PC-3 (cell line): ENCODE measurements at regions not wholly inside any gene's neighbourhood (a gene's known extent, or its start where the extent isn't known, plus 50 kb on each side); places are given as distances from the start of the nearest gene placed in this dataset.

Experiments used
- ATAC-seq: fragments of 200-7000 bp; cut with Tn5 transposase; 2 replicates; pipeline ENCODE4 v1.9.1; 2020; ENCODE audit warnings: mild to moderate bottlenecking, moderate library complexity
- BruUV-seq: library from RNA; stranded (reverse); fragments of 400-500 nt; replicated peaks from 2 replicates; lab custom pipeline; 2021; lab: Mats Ljungman, UMichigan
- CTCF ChIA-PET: fragments of 300-600 bp; sonication (Branson Sonifier 250); formaldehyde crosslinking; loops from one replicate; lab custom pipeline; 2022; ENCODE audit warnings: antibody characterized with exemption; lab: Charles Lee
- POLR2A ChIA-PET: fragments of 300-600 bp; sonication (Branson Sonifier 250); formaldehyde crosslinking; loops from one replicate; lab custom pipeline; 2022; ENCODE audit warnings: antibody characterized with exemption; ENCODE audit not compliant: unreplicated experiment; lab: Charles Lee
- DNase-seq: peaks from one replicate; pipeline ENCODE4 v3.0.0-alpha.2; 2015
- H2AFZ ChIP-seq: fragments of 300-600 bp; sonication (generic); 2 replicates; pipeline ENCODE4 v1.6.0; 2016; ENCODE audit warnings: antibody characterized with exemption, low read length
- H3F3A ChIP-seq: fragments of 300-600 bp; sonication (generic); one replicate; pipeline ENCODE4 v1.6.0; 2017; ENCODE audit warnings: antibody characterized with exemption, low read length, control low read depth, mild to moderate bottlenecking; ENCODE audit not compliant: unreplicated experiment
- H3K27ac ChIP-seq: fragments of 300-600 bp; sonication (generic); 2 replicates; pipeline ENCODE4 v1.5.1; 2016; ENCODE audit warnings: mild to moderate bottlenecking, low read length
- H3K27me3 ChIP-seq: fragments of 300-600 bp; sonication (generic); 2 replicates; pipeline ENCODE4 v1.6.1; 2016; ENCODE audit warnings: low read length, mixed read lengths
- H3K36me3 ChIP-seq: fragments of 300-600 bp; sonication (generic); 2 replicates; pipeline ENCODE4 v1.6.1; 2016; ENCODE audit warnings: low read depth, mixed run types, low read length, mixed read lengths
- H3K4me1 ChIP-seq: fragments of 300-600 bp; sonication (generic); 2 replicates; pipeline ENCODE4 v1.5.1; 2016; ENCODE audit warnings: low read length; ENCODE audit not compliant: insufficient read depth
- H3K4me2 ChIP-seq: fragments of 300-600 bp; sonication (generic); 2 replicates; pipeline ENCODE4 v1.6.0; 2016; ENCODE audit warnings: low read length
- H3K4me3 ChIP-seq: fragments of 300-600 bp; sonication (generic); 2 replicates; pipeline ENCODE4 v1.5.1; 2016; ENCODE audit warnings: mild to moderate bottlenecking, low read length, mixed read lengths
- H3K79me2 ChIP-seq: fragments of 300-600 bp; sonication (generic); 2 replicates; pipeline ENCODE4 v1.6.1; 2017; ENCODE audit warnings: low read length, mixed read lengths
- H3K9ac ChIP-seq: fragments of 300-600 bp; sonication (generic); 2 replicates; pipeline ENCODE4 v1.6.0; 2016; ENCODE audit warnings: mild to moderate bottlenecking, low read length
- H3K9me2 ChIP-seq: fragments of 300-600 bp; sonication (generic); replicated peaks from 2 replicates; pipeline ENCODE4 v1.6.1; 2016; ENCODE audit warnings: mixed run types, low read length, mixed read lengths
- H3K9me3 ChIP-seq: fragments of 300-600 bp; sonication (generic); 2 replicates; pipeline ENCODE4 v1.6.1; 2016; ENCODE audit warnings: low read length, mixed read lengths
- H4K20me1 ChIP-seq: fragments of 300-600 bp; sonication (generic); 2 replicates; pipeline ENCODE4 v1.6.1; 2016; ENCODE audit warnings: low read length, mixed read lengths
- CTCF ChIP-seq: fragments of 300-600 bp; sonication (generic); conservative IDR thresholded peaks from 2 replicates; pipeline ENCODE4 v1.5.1; 2017; ENCODE audit warnings: antibody characterized with exemption, low read depth, mild to moderate bottlenecking, low read length
- EZH2 ChIP-seq: fragments of 300-600 bp; sonication (generic); IDR thresholded peaks from one replicate; pipeline ENCODE4 v1.6.1; 2017; ENCODE audit warnings: antibody characterized with exemption, mild to moderate bottlenecking, low read length; ENCODE audit not compliant: unreplicated experiment
- EZH2phosphoT487 ChIP-seq: fragments of 300-600 bp; sonication (generic); IDR thresholded peaks from 2 replicates; pipeline ENCODE4 v1.6.1; 2018; ENCODE audit warnings: mild to moderate bottlenecking, antibody characterized with exemption, low read length, borderline replicate concordance
- intact Hi-C: fragments of 100-400 bp; cut with micrococcal nuclease; formaldehyde crosslinking; loops from 2 replicates; pipeline ENCODE4 v1.9.0; 2023

GRCh38 chr3:72384602-72385001 lies 463.6 kb downstream of the SHQ1 start:
- ATAC-seq, result no peak
- ChIA-PET CTCF (no interaction called here), POLR2A (no interaction called here)
- H3K79me2 ChIP-seq, result peaks cover 100% of the 10 kb centered on the region
- no peaks in the 10 kb centered on the region for H3K36me3 ChIP-seq
- H3K27me3 ChIP-seq, result no peaks in the 10 kb centered on the region
- no peaks in the 10 kb centered on the region for H3K9me3 ChIP-seq
- TF ChIP-seq CTCF (no peak), EZH2 (no peak), EZH2phosphoT487 (no peak)
- peaks cover 56% of the 10 kb centered on the region for H4K20me1 ChIP-seq
- no peak overlapping the region for H3K27ac ChIP-seq
- no peak overlapping the region for H2AFZ ChIP-seq
- DNase-seq, result no peak
- H3K4me2 ChIP-seq, result no peak overlapping the region
- no peak overlapping the region for H3K4me3 ChIP-seq
- no TSS peak for BruUV-seq
- no peak overlapping the region for H3K9ac ChIP-seq
- peaks cover 9% of the 10 kb centered on the region for H3K4me1 ChIP-seq
- intact Hi-C loops, result loop anchor here (5.0 kb wide), 1 partner anchor 438 kb away; no protein-coding TSS in a partner anchor
- no peaks in the 10 kb centered on the region for H3F3A ChIP-seq
- no peaks in the 10 kb centered on the region for H3K9me2 ChIP-seq

DNA sequence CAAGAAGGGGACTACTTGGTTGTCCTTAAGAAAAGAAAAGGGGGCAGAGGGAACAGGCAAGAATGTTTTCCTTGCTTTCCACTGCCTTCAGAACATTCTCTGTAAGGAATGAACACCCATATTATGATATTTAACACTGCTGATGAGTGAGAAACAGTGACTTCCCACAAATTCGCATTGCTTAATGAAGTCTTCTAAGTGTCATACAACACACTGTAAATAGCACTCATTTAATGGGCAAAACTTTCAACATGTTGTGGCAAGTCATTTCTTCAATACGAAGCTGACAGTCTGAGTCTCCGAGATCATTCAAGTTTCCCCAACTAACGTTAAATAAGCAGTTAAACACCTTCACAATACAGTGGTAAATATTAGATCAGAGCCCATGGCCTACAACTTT lies 464.4 kb downstream of the SHQ1 start:
- H3K79me2 ChIP-seq, result peaks cover 100% of the 10 kb centered on the region
- H3K27me3 ChIP-seq, result no peaks in the 10 kb centered on the region
- H3K4me3 ChIP-seq, result no peak overlapping the region
- no peak overlapping the region for H2AFZ ChIP-seq
- no peak overlapping the region for H3K4me2 ChIP-seq
- H3K9me2 ChIP-seq, result no peaks in the 10 kb centered on the region
- peaks cover 56% of the 10 kb centered on the region for H4K20me1 ChIP-seq
- ATAC-seq (no peak), DNase-seq (no peak)
- H3K4me1 ChIP-seq, result peaks cover 9% of the 10 kb centered on the region
- H3F3A ChIP-seq, result no peaks in the 10 kb centered on the region
- H3K9ac ChIP-seq, result no peak overlapping the region
- ChIA-PET POLR2A (no interaction called here), CTCF (no interaction called here)
- intact Hi-C loops, result no loop called here
- no TSS peak for BruUV-seq
- no peaks in the 10 kb centered on the region for H3K9me3 ChIP-seq
- TF ChIP-seq EZH2 (no peak), CTCF (no peak), EZH2phosphoT487 (no peak)
- H3K36me3 ChIP-seq, result peaks cover 3% of the 10 kb centered on the region; the same call in 1 of the 2 replicates
- no peak overlapping the region for H3K27ac ChIP-seq

DNA sequence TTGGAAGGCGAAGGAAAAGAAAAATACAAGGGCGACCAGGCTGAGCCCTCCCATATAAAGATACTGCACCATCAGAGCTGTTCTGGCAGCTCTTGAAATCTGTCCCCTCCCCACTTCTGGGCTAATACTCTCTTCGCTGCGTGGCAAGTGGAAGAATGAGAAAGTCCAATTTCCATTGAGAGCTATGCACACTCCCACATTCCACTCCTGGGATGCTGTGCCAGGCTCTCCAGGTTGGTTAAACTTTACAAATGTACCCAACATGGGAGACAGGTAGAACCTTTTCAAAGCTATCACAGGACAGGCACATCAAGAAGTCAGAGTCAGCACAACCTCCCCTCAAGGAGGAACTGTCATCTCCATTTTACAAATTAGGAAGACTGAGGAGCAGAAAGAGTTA lies 465.0 kb downstream of the SHQ1 start:
- no peak for TF ChIP-seq EZH2
- no peak for TF ChIP-seq EZH2phosphoT487
- TF ChIP-seq CTCF, result no peak
- Histone ChIP-seq H3K9me3 (no peaks in the 10 kb centered on the region), H3K27ac (no peak overlapping the region), H4K20me1 (peaks cover 49% of the 10 kb centered on the region), H3K4me1 (peaks cover 9% of the 10 kb centered on the region), H3K27me3 (no peaks in the 10 kb centered on the region), H3K9me2 (no peaks in the 10 kb centered on the region), H3K4me2 (no peak overlapping the region), H3K9ac (no peak overlapping the region), H3K79me2 (peaks cover 94% of the 10 kb centered on the region), H2AFZ (no peak overlapping the region), H3F3A (no peaks in the 10 kb centered on the region), H3K4me3 (no peak overlapping the region), H3K36me3 (peaks cover 9% of the 10 kb centered on the region)
- ChIA-PET CTCF (no interaction called here), POLR2A (no interaction called here)
- BruUV-seq, result no TSS peak
- intact Hi-C loops, result no loop called here
- no peak for ATAC-seq
- DNase-seq, result no peak
